ENCODE measurements at regions not wholly inside any gene's neighbourhood (a gene's known extent, or its start where the extent isn't known, plus 50 kb on each side); places are given as distances from the start of the nearest gene placed in this dataset.

- TF ChIP-seq CTCF (IDR thresholded peaks at IDR 0.05) (no peak), POLR2AphosphoS5 (IDR thresholded peaks at IDR 0.05) (no peak), POLR2A (IDR thresholded peaks at IDR 0.05) (no peak)
- H3K9me3 ChIP-seq, result no peaks in the 10 kb centered on the region
- intact Hi-C loops (cut with DNase I), result no loop called here
- H3K27ac ChIP-seq, result no peak overlapping the region
- H3K27me3 ChIP-seq (replicated peaks; ENCODE audit: insufficient read depth), result no peaks in the 10 kb centered on the region
- no peaks in the 10 kb centered on the region for H3K36me3 ChIP-seq
- no peak overlapping the region for H3K4me3 ChIP-seq
- WGBS, result 60% methylated on average over 7 of the region's 7 CpGs
- H3K4me1 ChIP-seq (replicated peaks), result no peaks in the 10 kb centered on the region
- no peak for DNase-seq (ENCODE audit: low spot score)
Measured at GRCh38 chr7:142445019-142445686, 187.3 kb upstream of the PRSS58 start.

GRCh38 chr7:142443216-142444010 is 185.6 kb upstream of the PRSS58 start:
- DNase-seq (ENCODE audit: low spot score), result no peak
- Histone ChIP-seq H3K4me3 (no peak overlapping the region), H3K9me3 (no peaks in the 10 kb centered on the region), H3K36me3 (no peaks in the 10 kb centered on the region), H3K27ac (no peak overlapping the region), H3K27me3 (replicated peaks; ENCODE audit: insufficient read depth) (no peaks in the 10 kb centered on the region), H3K4me1 (replicated peaks) (no peaks in the 10 kb centered on the region)
- WGBS, result 55% methylated on average over 5 of the region's 5 CpGs
- TF ChIP-seq POLR2AphosphoS5 (IDR thresholded peaks at IDR 0.05) (no peak), CTCF (IDR thresholded peaks at IDR 0.05) (no peak), POLR2A (IDR thresholded peaks at IDR 0.05) (no peak)
- intact Hi-C loops (cut with DNase I), result no loop called here

DNA sequence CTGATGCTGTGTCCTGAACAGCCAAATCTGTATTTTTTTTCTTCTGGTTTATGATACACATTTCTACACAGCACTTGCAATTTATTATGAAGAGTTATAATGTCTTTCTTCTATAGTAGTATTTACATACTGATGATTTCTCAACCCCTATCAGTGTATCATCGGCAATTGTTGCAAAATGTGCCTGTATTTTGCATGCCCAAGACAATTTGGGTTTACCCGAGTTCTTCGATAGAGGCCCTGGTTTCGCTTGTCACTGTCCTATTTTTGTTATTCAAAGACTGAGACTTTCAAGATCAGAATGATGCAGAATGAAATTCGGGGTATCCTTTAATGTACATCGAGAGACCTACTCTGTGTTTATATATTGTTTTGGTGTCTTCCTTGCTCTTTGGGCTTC is 184.5 kb upstream of the PRSS58 start:
- intact Hi-C loops (cut with DNase I), result no loop called here
- WGBS, result 93% methylated on average over 6 of the region's 6 CpGs
- H3K4me3 ChIP-seq, result no peak overlapping the region
- no peak overlapping the region for H3K27ac ChIP-seq
- no peaks in the 10 kb centered on the region for H3K36me3 ChIP-seq
- H3K4me1 ChIP-seq (replicated peaks), result no peaks in the 10 kb centered on the region
- DNase-seq (ENCODE audit: low spot score), result no peak
- TF ChIP-seq POLR2A (IDR thresholded peaks at IDR 0.05), result no peak
- TF ChIP-seq POLR2AphosphoS5 (IDR thresholded peaks at IDR 0.05), result no peak
- TF ChIP-seq CTCF (IDR thresholded peaks at IDR 0.05), result no peak
- no peaks in the 10 kb centered on the region for H3K9me3 ChIP-seq
- no peaks in the 10 kb centered on the region for H3K27me3 ChIP-seq (replicated peaks; ENCODE audit: insufficient read depth)

DNA sequence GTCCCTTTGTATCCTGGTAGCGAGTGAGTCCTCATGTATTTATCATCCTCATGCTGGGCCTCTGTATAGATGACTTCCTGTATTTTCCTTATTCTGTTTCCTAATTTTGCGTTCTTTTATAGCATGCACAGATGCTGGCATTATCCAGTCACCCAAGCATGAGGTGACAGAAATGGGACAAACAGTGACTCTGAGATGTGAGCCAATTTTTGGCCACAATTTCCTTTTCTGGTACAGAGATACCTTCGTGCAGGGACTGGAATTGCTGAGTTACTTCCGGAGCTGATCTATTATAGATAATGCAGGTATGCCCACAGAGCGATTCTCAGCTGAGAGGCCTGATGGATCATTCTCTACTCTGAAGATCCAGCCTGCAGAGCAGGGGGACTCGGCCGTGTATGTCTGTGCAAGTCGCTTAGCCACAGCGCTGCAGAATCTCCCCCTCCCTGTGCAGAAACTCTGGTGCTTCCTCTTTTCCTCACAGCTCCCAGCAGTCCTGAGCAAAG is 183.1 kb upstream of the PRSS58 start:
- Histone ChIP-seq H3K36me3 (no peaks in the 10 kb centered on the region), H3K4me1 (replicated peaks) (no peaks in the 10 kb centered on the region), H3K4me3 (no peak overlapping the region), H3K9me3 (no peaks in the 10 kb centered on the region), H3K27me3 (replicated peaks; ENCODE audit: insufficient read depth) (no peaks in the 10 kb centered on the region), H3K27ac (no peak overlapping the region)
- 58% methylated on average over 9 of the region's 9 CpGs for WGBS
- DNase-seq (ENCODE audit: low spot score), result no peak
- no peak for TF ChIP-seq CTCF (IDR thresholded peaks at IDR 0.05)
- TF ChIP-seq POLR2A (IDR thresholded peaks at IDR 0.05), result no peak
- TF ChIP-seq POLR2AphosphoS5 (IDR thresholded peaks at IDR 0.05), result no peak
- intact Hi-C loops (cut with DNase I), result no loop called here
